MCF 10A (cell line): ENCODE measurements at regions not wholly inside any gene's neighbourhood (a gene's known extent, or its start where the extent isn't known, plus 50 kb on each side); places are given as distances from the start of the nearest gene placed in this dataset.

ENCODE experiments used
- BruUV-seq: library from RNA; stranded (reverse); fragments of 400-500 nt; replicated peaks from 2 replicates; lab custom pipeline; 2021; lab: Mats Ljungman, UMichigan
- CTCF ChIA-PET: fragments of 300-600 bp; sonication (Branson Sonifier 250); formaldehyde crosslinking; extraction: SDS; loops from one replicate; lab custom pipeline; 2021; ENCODE audit warnings: antibody characterized with exemption, inconsistent platforms; lab: Yijun Ruan, JAX
- POLR2A ChIA-PET: fragments of 300-600, 350-650 bp; sonication (Branson Sonifier 250); formaldehyde crosslinking; extraction: SDS; loops from one replicate; lab custom pipeline; 2020; ENCODE audit warnings: antibody characterized with exemption, inconsistent platforms; lab: Yijun Ruan, JAX
- DNase-seq: peaks from one replicate; pipeline ENCODE4 v3.0.0-alpha.2; 2018; ENCODE audit not compliant: unreplicated experiment
- H3K27ac Mint-ChIP-seq: one replicate; pipeline ENCODE4 v1.8.0; 2022; ENCODE audit warnings: mild to moderate bottlenecking, low read depth, mixed read lengths; ENCODE audit not compliant: unreplicated experiment
- H3K27me3 Mint-ChIP-seq: one replicate; pipeline ENCODE4 v1.8.0; 2022; ENCODE audit warnings: mixed read lengths; ENCODE audit not compliant: insufficient read depth, unreplicated experiment
- H3K36me3 Mint-ChIP-seq: one replicate; pipeline ENCODE4 v1.8.0; 2022; ENCODE audit warnings: mild to moderate bottlenecking, moderate library complexity, mixed read lengths; ENCODE audit not compliant: insufficient read depth, unreplicated experiment
- H3K4me1 Mint-ChIP-seq: one replicate; pipeline ENCODE4 v1.8.0; 2022; ENCODE audit warnings: mixed read lengths; ENCODE audit not compliant: insufficient read depth, unreplicated experiment
- H3K4me3 Mint-ChIP-seq: one replicate; pipeline ENCODE4 v1.8.0; 2022; ENCODE audit warnings: mild to moderate bottlenecking, moderate library complexity, mixed read lengths; ENCODE audit not compliant: unreplicated experiment
- H3K9me3 Mint-ChIP-seq: one replicate; pipeline ENCODE4 v1.8.0; 2022; ENCODE audit warnings: mixed read lengths; ENCODE audit not compliant: unreplicated experiment
- CTCF ChIP-seq: fragments of 200-600 bp; IDR thresholded peaks from one replicate; pipeline ENCODE4 v1.8.0; 2022; ENCODE audit warnings: antibody characterized with exemption, mild to moderate bottlenecking; ENCODE audit not compliant: unreplicated experiment
- intact Hi-C: fragments of 100-400 bp; cut with micrococcal nuclease; formaldehyde crosslinking; loops from 2 replicates; pipeline ENCODE4 v1.14.1; 2022

DNA sequence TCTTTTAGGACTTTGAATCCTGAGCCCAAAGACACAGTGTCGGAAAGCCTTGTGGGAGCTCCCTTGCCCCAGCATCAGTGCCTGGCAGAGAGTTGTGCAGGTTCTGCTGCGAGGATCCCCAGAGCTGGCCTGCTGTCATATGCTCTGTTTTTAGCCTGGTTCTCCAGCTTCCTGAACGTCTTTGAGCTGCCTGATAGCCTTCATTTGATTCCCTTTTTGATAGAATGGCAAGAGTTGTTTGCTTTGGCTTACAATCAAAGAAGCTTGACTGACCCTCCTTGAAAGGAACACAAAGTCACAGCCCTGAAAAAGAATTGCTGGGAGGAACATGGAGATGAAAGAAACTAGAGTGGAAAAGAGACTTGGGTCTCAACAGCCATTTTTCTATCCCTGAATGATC is 95.4 kb downstream of the C1QL2 start:
- POLR2A ChIA-PET, result no interaction called here
- H3K4me3 Mint-ChIP-seq, result no peak overlapping the region
- BruUV-seq, result no TSS peak
- H3K4me1 Mint-ChIP-seq, result peaks cover 7% of the 10 kb centered on the region
- CTCF ChIA-PET, result interaction anchor here (0.5 kb wide), 1 partner anchor 229 kb away, joined by 3 read pairs; no protein-coding TSS in a partner anchor
- no peaks in the 10 kb centered on the region for H3K27me3 Mint-ChIP-seq
- H3K36me3 Mint-ChIP-seq, result no peaks in the 10 kb centered on the region
- no peak for TF ChIP-seq CTCF
- no peak overlapping the region for H3K27ac Mint-ChIP-seq
- no peaks in the 10 kb centered on the region for H3K9me3 Mint-ChIP-seq
- intact Hi-C loops, result no loop called here
- DNase-seq, result no peak

DNA sequence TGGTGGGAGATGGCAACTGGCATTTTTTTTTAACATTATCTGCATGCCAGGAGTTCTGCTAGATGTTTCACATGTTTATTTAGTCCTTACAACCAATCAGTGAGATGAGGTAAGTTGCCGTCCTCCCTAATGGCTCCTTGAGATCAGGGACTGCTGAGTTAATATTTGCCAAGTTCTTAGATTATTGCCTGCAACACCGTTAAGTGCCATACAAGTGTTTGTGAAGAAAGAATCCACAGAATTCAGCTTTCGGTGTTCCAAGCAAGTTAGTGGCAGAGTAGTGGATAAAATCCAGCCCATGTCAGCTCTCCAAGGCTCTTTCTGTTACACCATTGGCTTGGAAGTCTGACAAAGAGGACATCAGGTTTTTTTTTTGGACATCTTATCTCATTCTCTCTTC is 95.9 kb downstream of the C1QL2 start:
- H3K4me1 Mint-ChIP-seq, result peaks cover 7% of the 10 kb centered on the region
- ChIA-PET POLR2A (no interaction called here), CTCF (interaction anchor here (0.5 to 0.7 kb wide), 2 partner anchors 12 to 229 kb away, joined by 3 to 4 read pairs; no protein-coding TSS in a partner anchor)
- BruUV-seq, result no TSS peak
- intact Hi-C loops, result no loop called here
- no peak overlapping the region for H3K27ac Mint-ChIP-seq
- H3K36me3 Mint-ChIP-seq, result no peaks in the 10 kb centered on the region
- no peaks in the 10 kb centered on the region for H3K9me3 Mint-ChIP-seq
- no peak for DNase-seq
- H3K27me3 Mint-ChIP-seq, result peaks cover under 1% of the 10 kb centered on the region
- no peak for TF ChIP-seq CTCF
- no peak overlapping the region for H3K4me3 Mint-ChIP-seq

DNA sequence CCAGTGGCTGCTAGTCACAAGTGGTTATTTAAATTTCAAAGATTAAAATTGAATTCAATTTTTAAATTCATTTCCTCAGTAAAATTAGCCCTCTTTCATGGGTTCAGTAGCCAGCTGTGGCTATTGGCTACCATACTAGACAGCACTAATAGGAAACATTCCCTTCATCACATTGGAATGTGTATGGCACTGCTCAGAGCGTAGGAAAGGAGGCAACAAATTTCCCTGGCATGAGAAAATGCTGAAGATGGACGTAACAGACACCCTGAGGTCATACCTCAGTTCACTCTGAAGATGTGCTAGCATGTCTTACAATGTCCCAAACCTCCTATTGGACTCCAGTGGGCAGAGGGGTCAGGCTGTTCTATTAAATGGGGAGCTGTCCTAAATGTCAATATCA is 96.4 kb downstream of the C1QL2 start:
- H3K4me3 Mint-ChIP-seq, result no peak overlapping the region
- no peak for TF ChIP-seq CTCF

DNA sequence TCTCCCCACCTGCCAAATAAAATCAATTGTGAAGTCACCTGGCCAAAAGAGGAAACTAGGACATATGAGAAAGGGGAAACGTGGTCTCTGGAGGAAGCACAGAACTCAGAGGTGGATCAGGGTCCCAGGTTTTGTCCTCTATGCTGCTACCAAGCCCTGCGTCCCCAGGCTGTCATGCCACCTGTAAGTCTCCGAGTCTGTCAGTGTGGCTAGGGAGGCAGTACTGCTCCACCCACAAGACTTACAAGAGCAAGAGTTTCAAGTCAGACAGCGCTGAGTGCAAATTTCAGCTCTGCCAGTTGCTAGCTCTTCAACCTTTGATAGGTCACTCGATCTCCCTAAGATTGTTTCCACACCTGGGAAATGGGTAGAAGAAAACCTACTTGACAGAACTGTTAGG is 98.6 kb downstream of the C1QL2 start:
- no peak for DNase-seq
- Mint-ChIP-seq H3K4me3 (no peak overlapping the region), H3K27me3 (peaks cover 27% of the 10 kb centered on the region), H3K27ac (no peak overlapping the region), H3K9me3 (no peaks in the 10 kb centered on the region), H3K36me3 (no peaks in the 10 kb centered on the region), H3K4me1 (peaks cover 7% of the 10 kb centered on the region)
- intact Hi-C loops, result no loop called here
- ChIA-PET CTCF (interaction anchor here (0.7 kb wide), 1 partner anchor 16 kb away, joined by 3 read pairs; no protein-coding TSS in a partner anchor), POLR2A (no interaction called here)
- no peak for TF ChIP-seq CTCF
- no TSS peak for BruUV-seq

More for the DNA sequence above, 96.4 kb downstream of the C1QL2 start:
- intact Hi-C loops, result no loop called here
- Mint-ChIP-seq H3K4me1 (peaks cover 7% of the 10 kb centered on the region), H3K27me3 (peaks cover 5% of the 10 kb centered on the region), H3K9me3 (no peaks in the 10 kb centered on the region), H3K27ac (no peak overlapping the region), H3K36me3 (no peaks in the 10 kb centered on the region)
- DNase-seq, result no peak
- BruUV-seq, result no TSS peak
- CTCF ChIA-PET, result interaction anchor here (0.7 to 1.2 kb wide), 2 partner anchors 12 kb away, joined by 4 read pairs; no protein-coding TSS in a partner anchor
- POLR2A ChIA-PET, result no interaction called here
